Heart right ventricle (tissue), 16 donors: ENCODE measurements at regions not wholly inside any gene's neighbourhood (a gene's known extent, or its start where the extent isn't known, plus 50 kb on each side); places are given as distances from the start of the nearest gene placed in this dataset.

ENCODE experiments used
- ATAC-seq, 8 donors: fragments of 200-7000 bp; cut with Tn5 transposase; one replicate each; pipeline ENCODE4 v1.9.1; 2020; ENCODE audit warnings: mild to moderate bottlenecking in 8 of 8, moderate library complexity in 8 of 8, moderate number of reproducible peaks in 1 of 8
- DNase-seq, 2 donors: peaks; one replicate each; pipeline ENCODE4 v3.0.0-alpha.2; 2020
- H3K27ac ChIP-seq, 10 donors: fragments of 200-600 bp; sonication (generic) in 2 of 10; one replicate each; pipeline versions ENCODE4 v1.5.0 to v1.8.0; 2020 to 2022; ENCODE audit warnings: mild to moderate bottlenecking in 3 of 10
- H3K27me3 ChIP-seq, 7 donors: fragments of 200-600 bp; one replicate each; pipeline ENCODE4 v1.8.0; 2021 to 2022; ENCODE audit warnings: mild to moderate bottlenecking in 2 of 7
- H3K36me3 ChIP-seq, 9 donors: fragments of 200-600 bp; sonication (generic) in 1 of 9; one replicate each; pipeline versions ENCODE4 v1.5.0 to v1.8.0; 2020 to 2022; ENCODE audit warnings: mild to moderate bottlenecking in 2 of 9
- H3K4me1 ChIP-seq, 9 donors: fragments of 200-600 bp; sonication (generic) in 1 of 9; one replicate each; pipeline versions ENCODE4 v1.5.0 to v1.8.0; 2020 to 2022; ENCODE audit warnings: mild to moderate bottlenecking in 4 of 9
- H3K4me3 ChIP-seq, 10 donors: fragments of 200-600 bp; sonication (generic) in 2 of 10; one replicate each; pipeline versions ENCODE4 v1.5.0 to v1.8.0; 2020 to 2022; ENCODE audit warnings: mild to moderate bottlenecking in 7 of 10, moderate library complexity in 2 of 10
- H3K9me3 ChIP-seq, 11 donors: fragments of 200-600 bp in 10 of 11; sonication (generic) in 2 of 11; one replicate each; pipeline versions ENCODE4 v1.5.0 to v1.8.0; 2013 to 2022; ENCODE audit warnings: mild to moderate bottlenecking in 2 of 11, control low read depth in 1 of 11, moderate library complexity in 1 of 11
- CTCF ChIP-seq, 9 donors: fragments of 200-600 bp; sonication (generic) in 2 of 9; IDR thresholded peaks; one replicate each; pipeline versions ENCODE4 v1.5.0 to v1.8.0; 2021 to 2022; ENCODE audit warnings: antibody characterized with exemption in 9 of 9, mild to moderate bottlenecking in 5 of 9, moderate library complexity in 1 of 9
- WGBS, 2 donors: extraction: QIAGEN DNeasy Blood & Tissue Kit; methylation state at CpG; one replicate each; pipeline ENCODE4 v1.1.7; 2013; ENCODE audit warnings: inconsistent platforms in 1 of 2; 5-methylcytosine and 5-hydroxymethylcytosine counted together
- intact Hi-C, 10 donors: fragments of 100-400 bp; cut with DNase I; formaldehyde crosslinking; loops; one replicate each; pipeline versions ENCODE4 v1.11.1 to v1.14.2; 2022
- donor health status: Arrhythmogenic right ventricular cardiomyopathy.
- donor health status: ischemic (EF 13 %, LVEDD 7.1; RV severe dilation, severe dysfunction).
- donor health status: healthy with polysubstance abuse.
- donor health status: DM: no; HTN: yes; CAD: no.
- donor health status: DM: no; HTN: no; CAD: no.
- donor health status: ischemic (EF 25% LVEDD 6.9; RV normal size, moderate dysfunction).
- donor health status: ischemic (EF 25% LVEDD 5.7; RV mildly dilated, moderate dysfunction).
- donor health status: healthy.
- donor health status: DM: yes; HTN: yes; CAD: no.
- donor health status: Ischemic cardiomyopathy.
- donor health status: ischemic (EF 35%, LVEDD 5.7; RV mildly dilated, moderate dysfunction).
- donor health status: nonischemic (EF 11% LVEDD 7.7; RV severe dilation, severe dysfunction).
- donor health status: DM: yes; HTN: yes; CAD: no.
- donor health status: PGD.
- donor health status: ischemic (EF 29% LVEDD 5.4; RV normal size, mild dysfunction).
- donor health status: nonischemic (EF 23%, LVEDD 6.1; RV moderate dilation, normal function).

- intact Hi-C loops, result no loop called here
- no peak overlapping the region for H3K4me3 ChIP-seq
- no peaks in the 10 kb centered on the region for H3K36me3 ChIP-seq
- 91 to 96% methylated on average over 2 of the region's 2 CpGs for WGBS, 2 donors
- DNase-seq (no peak), ATAC-seq (no peak)
- no peaks in the 10 kb centered on the region for H3K27me3 ChIP-seq
- no peak overlapping the region for H3K27ac ChIP-seq
- H3K9me3 ChIP-seq, result no peaks in the 10 kb centered on the region
- H3K4me1 ChIP-seq, result peaks cover 0 to 19% (median 0%) of the 10 kb centered on the region in 9 donors
- no peak for TF ChIP-seq CTCF (IDR thresholded peaks at IDR 0.05)
These were observed 59.5 kb upstream of the PGM2 start for GRCh38 chr4:37767019-37767418.

GRCh38 chr4:37765741-37766140 lies 60.7 kb upstream of the PGM2 start:
- WGBS, 2 donors, result 81 to 89% methylated on average over 1 of the region's 1 CpG
- H3K9me3 ChIP-seq, result no peaks in the 10 kb centered on the region
- H3K36me3 ChIP-seq, result no peaks in the 10 kb centered on the region
- no peak overlapping the region for H3K4me3 ChIP-seq
- H3K4me1 ChIP-seq, result peaks cover 0 to 30% (median 0%) of the 10 kb centered on the region in 9 donors
- no peak overlapping the region for H3K27ac ChIP-seq
- DNase-seq (no peak), ATAC-seq (no peak)
- intact Hi-C loops, result no loop called here
- TF ChIP-seq CTCF (IDR thresholded peaks at IDR 0.05), result no peak
- no peaks in the 10 kb centered on the region for H3K27me3 ChIP-seq

- no peak for ATAC-seq
- no peak for TF ChIP-seq CTCF (IDR thresholded peaks at IDR 0.05)
- no peaks in the 10 kb centered on the region for H3K27me3 ChIP-seq
- no peak overlapping the region for H3K4me3 ChIP-seq
- H3K36me3 ChIP-seq, result no peaks in the 10 kb centered on the region
- H3K9me3 ChIP-seq, result no peaks in the 10 kb centered on the region
- peaks cover 0 to 47% (median 3%) of the 10 kb centered on the region in 9 donors for H3K4me1 ChIP-seq
- DNase-seq, result no peak
- no peak overlapping the region for H3K27ac ChIP-seq
- intact Hi-C loops, result no loop called here
- WGBS, 2 donors, result 88 to 91% methylated on average over 4 of the region's 4 CpGs
These were observed 62.7 kb upstream of the PGM2 start for GRCh38 chr4:37763831-37764230.

- no peak for ATAC-seq
- no peak for TF ChIP-seq CTCF (IDR thresholded peaks at IDR 0.05)
- intact Hi-C loops, result no loop called here
- H3K27me3 ChIP-seq, result no peaks in the 10 kb centered on the region
- no peaks in the 10 kb centered on the region for H3K9me3 ChIP-seq
- no peak overlapping the region for H3K27ac ChIP-seq
- 46 to 58% methylated on average over 4 of the region's 4 CpGs for WGBS, 2 donors
- no peaks in the 10 kb centered on the region for H3K36me3 ChIP-seq
- peaks cover 0 to 53% (median 7%) of the 10 kb centered on the region in 9 donors for H3K4me1 ChIP-seq
- DNase-seq, result no peak
- H3K4me3 ChIP-seq, result no peak overlapping the region
These were observed 63.5 kb upstream of the PGM2 start for GRCh38 chr4:37762991-37763368.
